ENCODE measurements at regions not wholly inside any gene's neighbourhood (a gene's known extent, or its start where the extent isn't known, plus 50 kb on each side); places are given as distances from the start of the nearest gene placed in this dataset.
A peak's percentile ranks its signal among the peaks of the same experiment; 100 is the strongest.

DNA sequence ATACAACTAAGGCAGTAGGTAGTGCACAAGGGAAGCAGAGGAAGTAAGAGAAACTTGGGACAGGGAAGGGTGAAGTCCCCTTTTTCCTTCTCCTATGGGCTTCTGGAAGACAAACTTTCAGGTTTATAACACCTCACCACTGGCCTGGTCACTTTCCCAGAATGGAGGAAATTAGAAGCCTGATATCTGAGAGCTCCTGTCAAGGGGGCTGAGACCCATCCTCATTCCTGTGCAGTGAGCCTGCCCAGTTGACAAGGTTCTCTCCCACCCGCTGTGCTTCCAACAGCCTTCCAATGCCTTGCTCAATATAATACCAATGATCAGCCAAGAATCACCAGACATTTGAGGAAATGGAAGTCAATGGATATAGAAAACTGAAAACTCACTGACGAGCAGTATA lies 100.4 kb upstream of the YPEL5 start:
- intact Hi-C loops (cut with DNase I), result no loop called here

DNA sequence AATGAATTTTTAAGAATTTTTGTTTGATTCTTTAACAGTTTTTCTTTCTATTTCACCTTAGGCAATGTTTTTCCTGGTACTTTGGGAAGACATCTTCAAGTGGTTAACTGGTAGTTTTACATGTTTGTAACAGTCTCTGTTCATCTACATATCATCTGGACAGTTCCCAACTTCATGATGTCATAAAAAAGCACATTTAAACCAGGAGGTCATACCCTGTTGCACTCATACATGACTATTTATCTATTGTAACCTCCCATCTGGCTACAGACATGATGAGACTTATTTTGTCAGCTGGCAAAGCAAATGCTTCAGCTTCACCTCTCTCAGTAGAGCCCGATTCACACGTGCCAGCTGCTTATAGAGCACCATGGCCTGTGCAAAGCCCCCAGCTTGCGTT lies 99.8 kb upstream of the YPEL5 start:
- intact Hi-C loops (cut with DNase I), result no loop called here
- no peak for DNase-seq

More for the DNA sequence above, 100.4 kb upstream of the YPEL5 start:
- no peak for DNase-seq

DNA sequence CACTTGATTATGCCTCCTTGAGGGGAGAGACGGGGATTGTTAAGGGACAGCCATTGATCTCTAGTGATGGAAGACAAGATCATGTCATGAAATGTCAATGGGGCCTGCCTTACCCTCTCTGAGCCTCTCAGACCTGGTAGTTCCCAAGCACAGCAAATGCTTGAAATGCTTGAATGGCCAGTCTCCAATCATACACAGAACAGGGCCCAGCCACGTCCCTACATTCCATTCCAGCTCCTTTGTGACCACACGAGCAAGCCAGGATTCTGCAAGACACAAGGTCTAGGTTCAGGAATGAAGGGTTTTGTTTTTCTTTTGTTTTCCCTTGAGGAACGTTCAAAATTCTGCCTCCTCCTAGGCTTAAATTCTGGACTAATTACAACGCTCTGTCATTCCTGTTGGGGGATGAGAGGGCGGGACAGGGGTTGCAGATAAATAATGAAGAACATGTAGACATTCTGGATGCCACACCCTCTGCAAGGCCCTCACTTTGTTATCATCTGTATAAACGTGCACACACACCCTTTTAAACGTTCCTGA lies 98.1 kb upstream of the YPEL5 start:
- intact Hi-C loops (cut with DNase I), result no loop called here
- no peak for DNase-seq

DNA sequence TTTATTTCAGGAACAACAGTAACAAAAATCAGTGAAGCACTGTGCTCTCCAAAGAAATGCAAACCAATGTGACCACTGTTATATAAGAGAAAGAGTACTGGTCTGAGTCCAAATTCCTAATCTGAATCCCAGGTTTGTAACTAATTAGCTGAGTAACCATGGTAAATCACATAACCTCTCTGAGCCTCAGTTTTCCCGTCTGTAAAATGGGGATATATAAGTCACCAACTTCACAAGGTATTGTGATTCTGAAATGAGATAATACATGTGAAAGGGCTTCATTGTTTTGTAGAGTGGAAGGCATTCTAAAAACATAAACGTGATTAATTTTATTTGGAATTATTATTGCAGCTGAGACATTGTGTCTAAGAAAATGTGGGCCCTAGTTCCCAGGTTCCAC lies 91.3 kb upstream of the YPEL5 start:
- DNase-seq, result no peak
- intact Hi-C loops (cut with DNase I), result no loop called here

DNA sequence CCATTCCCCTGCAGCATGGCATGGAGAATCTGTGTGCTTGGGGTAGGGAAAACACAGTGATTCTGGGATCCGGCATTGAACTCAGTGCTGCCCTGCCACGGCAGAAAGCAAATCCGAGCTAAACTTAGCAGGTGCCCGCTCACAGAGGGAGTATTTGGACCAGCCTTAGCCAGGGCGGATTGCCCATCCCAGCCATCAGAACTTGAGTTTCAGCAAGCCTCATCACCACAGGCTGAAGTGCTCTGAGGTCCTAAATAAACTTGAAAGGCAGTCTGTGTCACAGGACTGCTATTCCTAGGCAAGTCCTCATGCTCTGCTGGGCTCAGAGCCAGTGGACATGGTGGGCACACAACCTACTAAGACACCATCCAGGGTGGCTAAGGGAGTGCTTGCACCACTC lies 86.2 kb upstream of the YPEL5 start:
- intact Hi-C loops (cut with DNase I), result no loop called here
- no peak for DNase-seq

DNA sequence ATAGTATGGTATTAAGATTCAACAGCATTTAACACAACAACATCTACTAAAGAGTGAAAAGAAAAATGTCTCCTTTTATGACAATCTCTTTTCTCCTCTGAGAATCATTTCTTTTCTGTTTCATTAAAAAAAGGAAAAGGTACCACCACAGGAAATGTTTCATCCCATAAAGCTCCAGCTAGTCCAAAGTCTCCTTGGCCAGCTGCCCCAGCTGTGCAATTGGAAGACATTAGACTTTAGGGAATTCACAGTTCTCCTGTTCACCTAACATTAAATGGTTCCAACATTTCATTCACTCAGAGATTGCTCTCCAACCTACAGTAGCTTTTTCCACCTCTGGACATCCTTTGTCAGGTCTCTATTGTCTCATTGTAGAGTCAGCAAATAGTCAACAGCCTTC lies 78.7 kb upstream of the YPEL5 start:
- intact Hi-C loops (cut with DNase I), result no loop called here

DNA sequence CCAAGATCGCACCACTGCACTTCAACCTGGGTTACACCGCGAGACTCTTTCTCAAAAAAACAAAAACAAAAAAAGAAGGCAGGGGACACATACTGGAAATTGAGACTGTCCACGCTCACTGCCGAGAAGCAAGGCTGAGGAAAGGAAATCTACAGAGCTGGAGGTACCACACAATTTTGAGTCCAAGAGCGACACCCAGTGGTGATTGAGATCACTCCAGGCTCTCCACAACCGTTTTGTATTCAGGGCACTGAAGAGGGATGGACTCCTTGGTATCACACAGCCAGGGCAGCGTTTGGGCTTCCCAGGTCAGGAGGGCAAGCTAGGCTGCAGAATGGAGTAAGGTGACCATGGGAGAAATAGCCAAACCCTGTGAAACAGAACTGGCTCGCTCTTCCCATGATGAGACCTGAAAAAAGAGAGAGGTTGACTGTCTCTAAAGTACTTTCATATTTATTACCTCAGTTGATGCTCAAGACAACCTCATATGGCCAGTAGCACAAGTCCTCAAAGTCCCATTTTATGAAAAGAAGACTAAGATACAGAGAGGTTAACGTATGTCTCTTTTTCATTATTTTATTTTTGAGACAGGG lies 74.5 kb upstream of the YPEL5 start:
- DNase-seq, result peak; percentile 46 to 94 (median 75)
- intact Hi-C loops (cut with DNase I), result loop anchor here (5.0 kb wide), 1 partner anchor 1115 kb away; no protein-coding TSS in a partner anchor

More for the DNA sequence above, 78.7 kb upstream of the YPEL5 start:
- DNase-seq, result no peak

DNA sequence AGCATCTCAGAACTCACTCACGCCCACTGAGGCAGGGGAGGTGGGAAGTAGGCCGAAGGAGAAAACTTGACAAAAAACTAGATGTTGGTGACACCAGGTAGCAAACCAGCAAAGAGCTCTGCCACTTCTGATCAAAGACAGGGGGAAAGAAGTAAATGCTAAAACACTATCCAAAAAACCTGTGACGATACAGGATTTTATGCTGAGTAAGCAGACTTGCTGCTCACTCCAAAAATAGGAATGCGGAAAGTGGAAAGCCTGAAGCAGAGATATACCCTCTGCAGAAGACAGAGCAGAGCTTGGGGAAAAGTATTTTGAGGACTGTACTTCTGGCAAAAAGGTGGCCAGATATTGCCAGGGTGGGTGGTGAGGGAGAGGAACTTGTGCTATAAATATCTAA lies 73.3 kb upstream of the YPEL5 start:
- intact Hi-C loops (cut with DNase I), result loop anchor here (5.0 kb wide), 1 partner anchor 1116 kb away; no protein-coding TSS in a partner anchor
- DNase-seq, result no peak

DNA sequence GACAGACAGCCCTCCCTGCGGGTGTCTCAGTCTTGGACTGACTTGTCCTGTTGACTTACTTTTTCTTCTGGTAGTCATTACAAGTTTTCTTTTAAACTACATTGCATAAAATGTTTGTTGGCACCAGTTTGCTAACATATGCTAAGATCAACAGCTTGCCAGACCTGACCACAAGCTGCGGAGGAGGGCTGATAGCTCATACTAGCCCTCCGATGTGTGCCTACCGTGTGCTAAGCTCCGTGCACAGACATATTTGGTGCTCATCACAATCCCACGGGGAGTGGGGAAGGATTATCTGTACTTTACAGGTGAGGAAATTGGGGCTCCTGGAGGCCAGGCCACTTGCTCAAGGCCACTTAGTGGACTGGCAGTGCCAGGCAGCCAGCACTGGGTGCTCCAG lies 72.8 kb upstream of the YPEL5 start:
- intact Hi-C loops (cut with DNase I), result loop anchor here (5.0 kb wide), 1 partner anchor 1117 kb away; no protein-coding TSS in a partner anchor
- no peak for DNase-seq

DNA sequence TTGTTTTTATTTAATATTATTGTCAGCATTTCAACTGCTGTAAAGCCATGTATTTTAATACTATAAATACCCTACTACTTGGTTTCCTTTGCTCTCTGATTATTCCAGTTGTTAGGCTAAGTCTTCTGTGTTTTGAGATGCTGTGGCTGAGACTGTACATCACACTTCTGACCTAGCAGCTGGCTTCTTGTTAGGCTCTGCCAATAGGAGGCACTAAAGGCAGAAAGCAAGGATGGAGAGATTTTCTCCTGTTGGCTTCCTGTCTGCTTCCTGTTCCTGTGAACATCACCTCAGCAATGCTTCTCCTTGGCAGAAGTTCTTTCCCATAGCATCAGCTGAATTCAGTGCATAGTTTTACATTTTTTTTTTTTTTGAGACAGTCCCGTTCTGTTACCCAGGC lies 68.3 kb upstream of the YPEL5 start:
- no peak for DNase-seq
- intact Hi-C loops (cut with DNase I), result no loop called here

DNA sequence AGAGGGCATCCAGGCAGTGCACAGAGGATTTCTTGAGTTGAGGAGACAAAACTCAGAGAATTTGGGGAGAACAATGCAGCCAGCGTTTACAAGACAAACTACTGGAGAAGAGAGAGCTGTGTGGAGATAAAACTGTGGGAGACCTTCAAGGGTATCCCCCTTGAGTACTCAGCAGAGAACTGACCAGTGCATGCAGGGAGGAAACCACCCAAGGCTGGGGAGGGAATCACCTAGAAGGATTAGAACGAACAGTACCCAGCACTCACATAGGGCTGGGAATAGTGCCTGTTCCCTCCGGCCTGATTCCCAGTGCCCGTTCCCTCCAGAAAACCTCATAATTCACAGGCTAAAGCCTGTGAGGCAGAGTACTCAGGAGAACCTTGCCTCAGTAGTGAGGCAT lies 61.9 kb upstream of the YPEL5 start:
- intact Hi-C loops (cut with DNase I), result no loop called here
- no peak for DNase-seq

DNA sequence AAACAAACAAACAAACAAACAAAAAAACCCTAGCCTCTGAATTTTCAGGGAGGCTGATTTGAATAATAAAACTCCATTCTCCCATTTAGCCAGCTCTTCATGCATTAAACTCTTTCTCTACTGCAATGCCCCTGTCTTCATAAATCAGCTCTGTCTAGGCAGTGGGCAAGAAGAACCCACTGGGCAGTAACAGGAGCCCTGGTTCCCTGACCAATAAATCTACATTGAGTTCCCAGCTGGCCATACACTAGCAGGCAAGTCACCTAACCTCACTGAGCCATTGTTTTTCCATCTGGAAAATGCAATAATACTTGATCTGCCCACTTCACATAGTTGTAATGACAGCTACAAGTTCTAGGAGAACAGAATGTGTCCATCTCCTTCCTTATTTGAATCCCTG lies 57.6 kb upstream of the YPEL5 start:
- intact Hi-C loops (cut with DNase I), result no loop called here
- DNase-seq, result no peak

DNA sequence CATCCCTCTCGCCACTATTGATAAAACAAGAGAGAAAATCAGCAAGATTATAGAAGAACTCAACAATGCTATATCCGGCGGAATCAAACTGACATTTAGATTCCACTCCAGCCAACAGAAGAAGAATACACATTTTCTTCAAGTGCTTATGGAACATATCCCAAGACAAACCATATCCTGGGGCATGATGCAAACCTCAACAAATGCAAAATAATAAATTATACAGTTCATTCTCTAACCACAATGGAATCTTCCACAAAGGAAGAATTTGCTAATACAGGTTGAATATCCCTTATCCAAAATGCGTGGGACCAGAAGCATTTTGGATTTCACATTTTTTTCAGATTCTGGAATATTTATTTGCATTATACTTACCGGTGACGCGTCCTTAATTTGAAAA lies 51.4 kb upstream of the YPEL5 start:
- intact Hi-C loops (cut with DNase I), result no loop called here
- no peak for DNase-seq

DNA sequence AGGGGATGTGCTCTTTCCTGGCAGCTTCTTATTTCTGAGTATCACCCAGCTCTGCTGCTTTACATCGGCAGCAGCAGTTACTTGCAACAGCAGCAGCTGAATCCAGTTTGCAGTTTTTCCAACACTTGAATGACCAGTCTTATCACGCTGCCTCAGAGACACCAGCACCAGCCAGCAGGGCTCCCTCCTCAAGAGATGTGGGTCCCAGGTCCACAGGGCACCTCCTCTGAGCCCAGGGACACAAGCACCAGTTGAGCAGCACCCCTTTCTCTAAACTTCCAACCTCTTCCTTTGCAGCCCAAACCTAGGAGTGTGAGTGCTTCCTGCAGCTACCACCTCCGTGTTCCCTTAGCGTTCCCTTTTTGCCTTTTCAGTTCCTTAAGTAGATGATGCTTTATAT lies 50.4 kb upstream of the YPEL5 start:
- intact Hi-C loops (cut with DNase I), result no loop called here
- DNase-seq, result no peak
